Fibroblast of villous mesenchyme (primary cell): ENCODE measurements at regions not wholly inside any gene's neighbourhood (a gene's known extent, or its start where the extent isn't known, plus 50 kb on each side); places are given as distances from the start of the nearest gene placed in this dataset.
A peak's percentile ranks its signal among the peaks of the same experiment; 100 is the strongest.

Experiments
- DNase-seq: peaks from one replicate; pipeline ENCODE4 v3.0.0-alpha.2; 2010; ENCODE audit warnings: low read depth
- H3K4me3 ChIP-seq: 2 replicates; pipeline ENCODE4 v1.5.1; 2011; ENCODE audit warnings: low read depth, mild to moderate bottlenecking, low read length
- CTCF ChIP-seq: IDR thresholded peaks from 2 replicates; pipeline ENCODE4 v1.5.1; 2012; ENCODE audit warnings: low read depth, mild to moderate bottlenecking, low read length; ENCODE audit not compliant: insufficient read depth

- no peak for DNase-seq
- H3K4me3 ChIP-seq: no peak overlapping the region
- no peak for TF ChIP-seq CTCF
Measured at GRCh38 chr15:67955252-67955651, 98.9 kb upstream of the PIAS1 start.

- no peak for DNase-seq
- H3K4me3 ChIP-seq: no peak overlapping the region
- TF ChIP-seq CTCF: no peak
Measured at GRCh38 chr15:67957435-67958132, 96.5 kb upstream of the PIAS1 start.

GRCh38 chr15:67967871-67968431 is 86.2 kb upstream of the PIAS1 start:
- no peak for TF ChIP-seq CTCF
- H3K4me3 ChIP-seq: peak overlapping the region; percentile 51
- DNase-seq: peak; percentile 49

GRCh38 chr15:67968564-67968963 is 85.6 kb upstream of the PIAS1 start:
- TF ChIP-seq CTCF: no peak

GRCh38 chr15:67968966-67969365 is 85.1 kb upstream of the PIAS1 start:
- no peak for TF ChIP-seq CTCF
- H3K4me3 ChIP-seq: no peak overlapping the region
- no peak for DNase-seq

More at GRCh38 chr15:67968564-67968963, 85.6 kb upstream of the PIAS1 start:
- DNase-seq: no peak
- H3K4me3 ChIP-seq: peak overlapping the region; percentile 51

GRCh38 chr15:67969892-67970291 is 84.2 kb upstream of the PIAS1 start:
- TF ChIP-seq CTCF: no peak
- DNase-seq: no peak
- no peak overlapping the region for H3K4me3 ChIP-seq
